Keratinocyte (primary cell): ENCODE measurements at regions not wholly inside any gene's neighbourhood (a gene's known extent, or its start where the extent isn't known, plus 50 kb on each side); places are given as distances from the start of the nearest gene placed in this dataset.

ENCODE experiments used
- DNase-seq: peaks from one replicate; pipeline ENCODE4 v3.0.0-alpha.2; 2011; ENCODE audit warnings: low read depth, missing footprints, low spot score
- FAIRE-seq: peaks from 2 replicates; lab custom pipeline; 2011; peaks lifted over from hg19 to GRCh38; lab: Jason Lieb, UNC
- H2AFZ ChIP-seq: 2 replicates; pipeline ENCODE4 v1.6.0; 2012; ENCODE audit warnings: low read length, control low read depth, inconsistent platforms; ENCODE audit not compliant: control insufficient read depth
- H3K27ac ChIP-seq: 2 replicates; pipeline ENCODE4 v1.5.1; 2011; ENCODE audit warnings: low read length; ENCODE audit not compliant: control insufficient read depth, insufficient read depth
- H3K27me3 ChIP-seq: 3 replicates; pipeline ENCODE4 v1.6.0; 2011; ENCODE audit warnings: low read length; ENCODE audit not compliant: control insufficient read depth, insufficient read depth; ENCODE audit errors: extremely low read depth
- H3K36me3 ChIP-seq, 2 experiments: 2 replicates in 1 of 2; 3 replicates in 1 of 2; pipeline ENCODE4 v1.5.1; 2011; ENCODE audit warnings: low read length in 2 of 2, mild to moderate bottlenecking in 1 of 2; ENCODE audit not compliant: control insufficient read depth in 2 of 2, insufficient read depth in 2 of 2; ENCODE audit errors: extremely low read depth in 1 of 2
- H3K4me1 ChIP-seq: 3 replicates; pipeline ENCODE4 v1.5.1; 2011; ENCODE audit warnings: low read length; ENCODE audit not compliant: control insufficient read depth, insufficient read depth; ENCODE audit errors: extremely low read depth
- H3K4me2 ChIP-seq: 3 replicates; pipeline ENCODE4 v1.6.0; 2011; ENCODE audit warnings: low read depth, low read length; ENCODE audit not compliant: control insufficient read depth, insufficient read depth; ENCODE audit errors: extremely low read depth
- H3K4me3 ChIP-seq, 3 experiments: fragments of 200-600 bp in 1 of 3; sonication (generic) in 1 of 3; 2 replicates in 2 of 3; 3 replicates in 1 of 3; pipeline ENCODE4 v1.5.1; 2011 to 2016; ENCODE audit warnings: low read length in 3 of 3, mild to moderate bottlenecking in 3 of 3, control low read depth in 2 of 3, inconsistent platforms in 1 of 3, low read depth in 1 of 3, mixed read lengths in 1 of 3, mixed run types in 1 of 3, moderate library complexity in 1 of 3; ENCODE audit not compliant: control insufficient read depth in 2 of 3, insufficient read depth in 2 of 3; ENCODE audit errors: extremely low read depth in 1 of 3
- H3K79me2 ChIP-seq: 2 replicates; pipeline ENCODE4 v1.6.0; 2012; ENCODE audit warnings: low read length; ENCODE audit not compliant: control insufficient read depth, insufficient read depth
- H3K9ac ChIP-seq: 3 replicates; pipeline ENCODE4 v1.6.0; 2011; ENCODE audit warnings: low read length; ENCODE audit not compliant: control insufficient read depth, insufficient read depth; ENCODE audit errors: extremely low read depth
- H3K9me1 ChIP-seq: 3 replicates; pipeline ENCODE4 v1.6.0; 2011; ENCODE audit warnings: low read length; ENCODE audit not compliant: control insufficient read depth, insufficient read depth; ENCODE audit errors: extremely low read depth
- H3K9me3 ChIP-seq: 2 replicates; pipeline ENCODE4 v1.5.1; 2012; ENCODE audit warnings: low read depth, low read length; ENCODE audit not compliant: control insufficient read depth
- H4K20me1 ChIP-seq: 3 replicates; pipeline ENCODE4 v1.6.0; 2011; ENCODE audit warnings: low read length; ENCODE audit not compliant: control insufficient read depth, insufficient read depth; ENCODE audit errors: extremely low read depth
- EZH2 ChIP-seq: IDR thresholded peaks from one replicate; pipeline ENCODE4 v1.6.1; 2012; ENCODE audit warnings: inconsistent platforms, mild to moderate bottlenecking, low read length, moderate library complexity
- dilution Hi-C: fragments of 300-500 bp; cut with MboI; formaldehyde crosslinking; loops from one replicate; pipeline ENCODE4 v1.7.0; 2020; ENCODE audit warnings: low sequenced_read_pairs; ENCODE audit not compliant: extremely low pct_ligation_motif_present
- TF ChIP-seq, protein P1 (sequence below), 3 experiments: IDR thresholded peaks in 1 of 3; conservative IDR thresholded peaks in 1 of 3; optimal IDR thresholded peaks in 1 of 3; 2 replicates in 2 of 3; 3 replicates in 1 of 3; pipeline versions ENCODE3 to v1.5.1; 2011; ENCODE audit warnings: low read length in 3 of 3, mild to moderate bottlenecking in 3 of 3, moderate library complexity in 2 of 3, control low read depth in 1 of 3, inconsistent platforms in 1 of 3; ENCODE audit not compliant: insufficient read depth in 2 of 3; ENCODE audit errors: extremely low read depth in 1 of 3

DNA sequence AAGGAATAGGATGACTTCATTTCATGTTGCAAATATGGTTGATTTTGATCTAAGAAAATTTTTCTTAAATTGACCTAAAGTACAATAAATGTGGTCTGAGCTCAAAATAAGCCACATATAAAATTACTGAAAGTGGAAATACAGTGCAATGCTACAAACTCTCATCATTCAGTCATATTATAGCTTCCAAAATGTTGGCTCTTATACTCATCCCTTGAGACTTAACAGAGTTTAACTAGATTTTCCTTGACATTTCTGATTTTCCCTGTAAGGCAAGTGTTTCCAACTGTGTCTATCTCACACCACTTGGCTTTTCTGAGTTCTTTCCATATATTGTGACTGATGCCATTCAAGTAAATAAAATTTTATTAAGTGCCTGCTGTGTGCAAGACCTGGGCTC, 123.7 kb upstream of the NTF3 start:
- H3K9me3 ChIP-seq = no peaks in the 10 kb centered on the region
- no peak for DNase-seq
- H3K79me2 ChIP-seq = no peaks in the 10 kb centered on the region
- H3K27ac ChIP-seq = no peak overlapping the region
- no peaks in the 10 kb centered on the region for H3K9me1 ChIP-seq
- dilution Hi-C loops = no loop called here
- no peak for FAIRE-seq
- H3K4me3 ChIP-seq = no peak overlapping the region
- no peaks in the 10 kb centered on the region for H3K36me3 ChIP-seq
- no peaks in the 10 kb centered on the region for H4K20me1 ChIP-seq
- no peaks in the 10 kb centered on the region for H3K27me3 ChIP-seq
- no peak overlapping the region for H2AFZ ChIP-seq
- H3K9ac ChIP-seq = no peak overlapping the region
- TF ChIP-seq, protein P1, sequence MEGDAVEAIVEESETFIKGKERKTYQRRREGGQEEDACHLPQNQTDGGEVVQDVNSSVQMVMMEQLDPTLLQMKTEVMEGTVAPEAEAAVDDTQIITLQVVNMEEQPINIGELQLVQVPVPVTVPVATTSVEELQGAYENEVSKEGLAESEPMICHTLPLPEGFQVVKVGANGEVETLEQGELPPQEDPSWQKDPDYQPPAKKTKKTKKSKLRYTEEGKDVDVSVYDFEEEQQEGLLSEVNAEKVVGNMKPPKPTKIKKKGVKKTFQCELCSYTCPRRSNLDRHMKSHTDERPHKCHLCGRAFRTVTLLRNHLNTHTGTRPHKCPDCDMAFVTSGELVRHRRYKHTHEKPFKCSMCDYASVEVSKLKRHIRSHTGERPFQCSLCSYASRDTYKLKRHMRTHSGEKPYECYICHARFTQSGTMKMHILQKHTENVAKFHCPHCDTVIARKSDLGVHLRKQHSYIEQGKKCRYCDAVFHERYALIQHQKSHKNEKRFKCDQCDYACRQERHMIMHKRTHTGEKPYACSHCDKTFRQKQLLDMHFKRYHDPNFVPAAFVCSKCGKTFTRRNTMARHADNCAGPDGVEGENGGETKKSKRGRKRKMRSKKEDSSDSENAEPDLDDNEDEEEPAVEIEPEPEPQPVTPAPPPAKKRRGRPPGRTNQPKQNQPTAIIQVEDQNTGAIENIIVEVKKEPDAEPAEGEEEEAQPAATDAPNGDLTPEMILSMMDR (optimal IDR thresholded peaks at IDR 0.05 in 1 of 3, IDR thresholded peaks at IDR 0.05 in 1 of 3, conservative IDR thresholded peaks at IDR 0.05 in 1 of 3; ENCODE audit: extremely low read depth in 1 of 3, insufficient read depth in 2 of 3, low read length in 3 of 3) = no peak
- TF ChIP-seq EZH2 = no peak
- H3K4me2 ChIP-seq = no peak overlapping the region
- H3K4me1 ChIP-seq = no peaks in the 10 kb centered on the region

GRCh38 chr12:5308996-5309395, 122.9 kb upstream of the NTF3 start:
- Histone ChIP-seq H3K27me3 (no peaks in the 10 kb centered on the region), H3K36me3 (no peaks in the 10 kb centered on the region), H3K4me1 (no peaks in the 10 kb centered on the region), H3K27ac (no peak overlapping the region), H3K79me2 (no peaks in the 10 kb centered on the region), H3K4me2 (no peak overlapping the region), H4K20me1 (no peaks in the 10 kb centered on the region), H2AFZ (no peak overlapping the region), H3K4me3 (no peak overlapping the region), H3K9ac (no peak overlapping the region), H3K9me1 (no peaks in the 10 kb centered on the region), H3K9me3 (no peaks in the 10 kb centered on the region)
- no peak for TF ChIP-seq EZH2
- TF ChIP-seq, protein P1 (optimal IDR thresholded peaks at IDR 0.05 in 1 of 3, IDR thresholded peaks at IDR 0.05 in 1 of 3, conservative IDR thresholded peaks at IDR 0.05 in 1 of 3; ENCODE audit: extremely low read depth in 1 of 3, insufficient read depth in 2 of 3, low read length in 3 of 3) = no peak
- dilution Hi-C loops = no loop called here
- FAIRE-seq = peak; percentile 36
- DNase-seq = no peak
